Iris pigment epithelial cell (primary cell): ENCODE measurements at regions not wholly inside any gene's neighbourhood (a gene's known extent, or its start where the extent isn't known, plus 50 kb on each side); places are given as distances from the start of the nearest gene placed in this dataset.

ENCODE experiments used
- DNase-seq: peaks from one replicate; pipeline ENCODE4 v3.0.0-alpha.2; 2011; ENCODE audit warnings: low read depth

DNA sequence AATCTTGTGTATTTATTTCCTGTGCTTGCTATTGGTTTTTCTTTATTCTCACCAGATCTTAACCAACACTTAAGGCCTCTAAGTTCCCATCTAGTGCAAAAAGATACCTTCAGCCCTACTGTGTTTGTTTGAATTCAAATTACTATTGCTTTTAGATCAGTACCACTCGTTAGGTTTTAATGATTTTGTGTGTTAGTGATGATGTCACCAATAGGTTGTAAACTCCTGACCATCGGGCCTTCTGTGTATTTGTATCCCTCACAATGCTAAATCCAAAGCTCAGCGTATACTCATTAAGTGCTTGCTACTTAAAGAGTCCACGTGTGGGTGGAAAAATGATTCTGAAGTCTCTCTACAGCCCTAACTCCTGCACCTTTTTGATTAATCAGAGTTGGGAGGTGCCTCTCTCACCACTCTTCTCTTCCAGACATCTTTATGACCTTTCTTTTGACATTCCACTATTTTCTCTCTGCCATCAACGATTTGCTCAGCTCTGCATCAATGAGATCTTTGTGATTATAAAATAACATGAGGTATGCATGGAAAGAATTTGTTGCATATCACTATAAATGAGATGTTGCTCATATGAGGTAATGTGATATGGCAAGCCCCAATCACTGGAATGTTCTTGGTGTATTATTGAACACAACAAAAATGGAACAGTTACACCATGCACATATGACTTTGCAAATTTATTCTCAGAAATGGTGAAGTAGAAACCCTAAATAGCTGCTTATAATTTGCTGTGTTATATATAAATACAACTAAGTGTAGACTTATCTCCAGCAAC is 55.1 kb upstream of the LAMA2 start:
- DNase-seq: peak; percentile 89

DNA sequence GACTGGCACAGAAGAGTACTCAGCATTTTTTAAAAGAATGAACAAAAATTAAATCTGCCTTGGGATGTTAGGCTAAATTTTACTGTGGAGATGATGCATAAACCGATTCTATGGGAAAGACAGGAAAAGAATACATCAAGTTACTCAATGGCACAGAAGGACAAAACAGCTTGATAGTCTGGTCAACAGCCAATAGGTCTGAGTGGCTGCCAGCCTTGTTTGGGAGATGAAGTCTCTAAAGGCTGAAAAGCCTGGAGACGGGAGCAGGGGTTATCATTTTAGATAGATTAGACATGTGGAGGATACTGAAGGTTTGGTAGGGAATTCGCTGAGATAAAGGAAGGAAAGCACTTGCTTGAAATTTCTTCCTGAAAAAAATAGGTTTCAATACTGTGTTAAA is 56.3 kb upstream of the LAMA2 start:
- DNase-seq: no peak

DNA sequence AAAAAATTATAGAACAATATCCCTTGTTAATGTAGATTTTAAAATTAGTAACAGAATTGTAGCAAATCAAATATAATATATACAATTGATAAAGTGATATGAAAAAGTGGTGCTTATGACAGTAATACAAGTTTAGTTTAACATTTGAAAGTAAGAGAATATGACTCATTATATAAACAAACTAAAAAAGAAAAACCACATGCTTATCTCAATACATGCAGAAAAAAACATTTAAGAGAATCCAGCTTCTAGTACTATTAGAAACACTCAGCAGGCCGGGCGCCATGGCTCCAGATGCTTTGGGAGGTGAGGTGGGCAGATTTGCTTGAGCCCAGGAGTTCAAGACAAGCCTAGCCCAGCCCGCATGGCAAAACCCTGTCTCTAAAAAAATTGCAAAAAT is 60.7 kb upstream of the LAMA2 start:
- peak; percentile 54 for DNase-seq

DNA sequence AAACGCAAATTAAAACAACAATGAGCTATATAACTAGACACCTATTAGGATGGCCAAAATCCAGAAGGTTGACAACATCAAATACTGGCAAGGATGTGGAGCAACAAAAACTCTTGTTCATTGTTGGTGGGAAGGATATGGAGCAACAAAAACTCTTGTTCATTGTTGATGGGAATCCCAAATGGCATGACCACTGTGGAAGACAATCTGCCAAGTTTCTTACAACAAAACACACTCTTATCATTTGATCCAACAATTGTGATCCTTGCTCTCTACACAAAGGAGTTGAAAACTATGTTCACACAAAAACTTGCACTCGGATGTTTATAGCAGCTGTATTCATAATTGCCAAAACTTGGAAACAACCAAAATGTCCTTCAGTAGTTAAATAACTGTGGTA is 61.8 kb upstream of the LAMA2 start:
- no peak for DNase-seq

DNA sequence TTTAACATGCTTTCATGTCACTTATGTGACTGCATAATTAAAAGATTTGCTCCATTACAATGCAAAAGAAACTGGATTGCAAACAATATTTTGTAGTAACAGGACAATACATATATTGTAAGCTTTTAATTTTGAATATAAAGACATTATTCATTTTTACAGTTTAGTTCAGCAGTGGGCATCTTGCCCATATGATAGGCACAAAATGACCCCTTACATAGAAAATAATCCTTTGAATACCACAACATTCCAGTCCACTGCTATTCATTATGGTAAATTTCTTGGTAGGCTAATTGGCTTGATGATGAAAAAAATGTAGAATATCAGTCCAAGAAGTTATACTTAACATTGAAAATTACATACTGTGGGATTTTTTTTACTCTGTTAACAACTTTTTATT is 74.1 kb upstream of the LAMA2 start:
- DNase-seq: no peak

DNA sequence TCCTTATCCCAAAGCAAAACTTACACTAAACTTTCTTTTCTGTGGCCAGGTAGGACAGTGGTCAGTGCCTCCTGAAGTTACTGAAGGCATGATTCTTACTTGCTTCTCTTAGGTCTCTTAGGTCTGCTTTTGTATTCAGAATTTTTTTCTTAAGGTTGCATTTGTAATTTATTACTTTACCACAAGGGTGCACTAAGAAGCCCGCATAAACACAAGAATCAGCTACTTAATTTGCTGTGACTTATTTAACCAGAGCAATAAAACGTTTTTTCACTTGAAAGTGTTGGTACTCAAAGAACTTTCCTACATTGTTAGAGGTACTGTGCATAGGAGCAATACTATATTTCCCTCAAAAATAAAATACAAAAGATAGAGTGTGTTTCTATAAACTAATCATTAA is 75.4 kb upstream of the LAMA2 start:
- DNase-seq: peak; percentile 60

DNA sequence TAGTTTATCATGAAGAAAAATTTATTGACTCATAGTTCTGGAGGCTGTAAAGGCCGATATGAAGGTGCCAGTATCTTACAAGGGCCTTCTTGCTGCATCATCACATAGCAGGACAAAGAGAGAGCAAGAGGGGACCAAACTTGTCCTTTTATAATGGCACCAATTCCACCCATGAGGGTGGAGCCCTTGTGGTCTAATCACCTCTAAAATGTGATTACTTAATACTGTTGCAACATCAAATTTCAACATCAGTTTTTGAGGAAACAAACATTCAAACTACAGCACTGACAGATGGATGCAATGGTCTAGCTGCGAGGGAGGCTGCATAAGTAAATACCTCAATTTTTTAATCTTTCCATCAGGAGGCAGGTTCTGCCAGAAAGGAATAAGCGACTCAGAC is 76.7 kb upstream of the LAMA2 start:
- DNase-seq: peak; percentile 76

DNA sequence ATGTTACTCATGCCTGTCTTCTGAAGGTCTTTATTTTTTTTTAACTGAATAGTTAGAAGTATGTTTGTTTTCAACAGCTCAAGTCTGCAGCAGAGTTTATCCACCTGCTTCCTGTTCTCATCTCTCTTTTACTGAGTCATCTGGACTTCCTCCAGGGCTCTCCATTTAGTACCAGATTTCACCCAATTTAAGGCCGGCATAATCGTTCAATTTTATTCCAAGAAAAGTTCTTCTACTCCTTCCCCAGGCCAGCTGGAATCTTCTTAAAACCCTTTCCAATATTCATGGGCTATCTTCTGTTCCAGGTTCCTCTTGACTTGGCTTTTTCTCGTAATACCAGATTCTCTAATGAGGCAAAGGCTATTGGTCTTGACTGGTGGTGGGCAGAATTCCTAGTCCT is 79.0 kb upstream of the LAMA2 start:
- peak; percentile 88 for DNase-seq

DNA sequence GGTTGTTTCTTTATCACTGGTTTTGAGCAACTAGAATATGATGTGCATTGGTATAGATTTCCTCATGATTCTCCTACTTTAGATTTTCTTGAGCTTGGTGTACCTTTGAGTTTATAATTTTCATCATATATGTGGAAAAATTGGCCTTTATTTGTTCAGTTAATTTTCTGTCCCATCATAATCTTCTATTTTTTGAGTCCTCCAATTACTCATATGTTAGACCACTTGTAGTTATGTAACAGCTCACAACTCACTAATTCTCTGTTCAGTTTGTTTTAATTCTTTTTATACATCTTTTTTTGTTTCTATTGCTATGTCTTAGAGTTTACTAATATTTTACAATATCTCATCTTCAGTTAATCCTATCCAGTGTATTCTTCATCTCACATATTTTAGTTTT is 81.3 kb upstream of the LAMA2 start:
- DNase-seq: no peak

DNA sequence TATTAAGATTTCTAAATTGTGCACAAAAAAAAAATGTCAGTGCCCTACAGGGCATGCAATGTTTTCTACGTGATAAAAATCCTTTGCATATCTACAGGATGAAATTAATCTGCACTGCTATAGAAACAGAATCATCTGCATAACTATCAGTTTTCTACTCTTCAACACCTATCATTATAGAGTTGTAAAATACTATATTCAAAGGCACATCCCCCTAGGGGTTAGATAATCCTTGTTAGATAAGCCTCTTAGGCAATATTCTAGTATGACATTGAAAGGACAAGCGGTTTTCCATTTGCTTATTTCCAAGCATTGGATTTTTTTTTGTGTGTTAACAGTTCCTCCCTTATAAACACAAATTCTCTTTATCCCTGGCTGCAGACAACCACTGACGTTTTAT is 98.7 kb upstream of the LAMA2 start:
- no peak for DNase-seq

DNA sequence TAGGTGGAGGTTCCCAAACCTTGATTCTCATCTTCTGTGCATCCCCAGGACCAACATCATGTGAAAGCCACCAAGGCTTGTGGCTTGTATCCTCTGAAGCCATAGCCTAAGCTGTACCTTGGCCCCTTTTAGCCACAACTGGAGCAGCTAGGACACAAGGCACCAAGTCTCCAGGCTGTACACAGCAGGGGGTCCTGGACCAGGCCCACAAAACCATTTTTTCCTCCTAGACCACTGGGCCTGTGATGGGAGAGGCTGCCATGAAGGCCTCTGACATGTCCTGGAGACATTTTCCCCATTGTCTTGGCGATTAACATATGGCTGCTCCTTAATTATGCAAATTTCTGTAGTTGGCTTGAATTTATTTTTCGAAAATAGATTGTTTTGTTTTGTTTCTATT is 114.8 kb upstream of the LAMA2 start:
- DNase-seq: no peak

DNA sequence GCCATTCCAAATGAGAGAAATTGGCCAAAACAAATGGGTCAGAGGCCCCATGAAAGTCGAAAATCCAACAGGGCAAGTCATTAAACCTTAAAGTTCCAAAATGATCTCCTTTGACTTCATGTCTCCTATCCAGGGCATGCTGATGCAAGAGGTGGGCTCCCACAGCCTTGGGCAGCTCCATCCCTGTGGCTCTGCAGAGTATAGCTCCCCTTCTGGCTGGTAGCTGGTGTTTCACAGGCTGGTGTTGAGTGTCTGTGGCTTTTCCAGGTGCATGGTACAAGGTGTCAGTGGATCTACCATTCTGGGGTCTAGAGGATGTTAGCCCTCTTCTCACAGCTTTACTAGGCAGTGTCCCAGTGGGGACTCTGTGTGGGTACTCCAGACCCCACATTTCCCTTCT is 115.2 kb upstream of the LAMA2 start:
- no peak for DNase-seq

DNA sequence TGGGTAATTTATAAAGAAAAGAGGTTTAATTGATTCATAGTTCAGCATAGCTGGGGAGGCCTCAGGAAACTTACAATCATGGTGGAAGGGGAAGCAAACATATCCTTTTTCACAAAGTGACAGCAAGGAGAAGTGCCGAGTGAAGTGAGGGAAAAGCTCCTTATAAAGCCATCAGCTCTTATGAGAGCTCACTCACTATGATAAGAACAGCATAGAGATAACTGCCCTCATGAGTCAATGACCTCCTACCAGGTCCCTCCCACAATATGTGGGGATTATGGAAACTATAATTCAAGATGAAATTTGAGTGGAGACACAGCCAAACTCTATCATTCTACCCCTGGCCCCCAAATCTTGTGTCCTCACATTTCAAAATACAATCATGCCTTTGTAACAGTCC is 115.8 kb upstream of the LAMA2 start:
- DNase-seq: no peak

DNA sequence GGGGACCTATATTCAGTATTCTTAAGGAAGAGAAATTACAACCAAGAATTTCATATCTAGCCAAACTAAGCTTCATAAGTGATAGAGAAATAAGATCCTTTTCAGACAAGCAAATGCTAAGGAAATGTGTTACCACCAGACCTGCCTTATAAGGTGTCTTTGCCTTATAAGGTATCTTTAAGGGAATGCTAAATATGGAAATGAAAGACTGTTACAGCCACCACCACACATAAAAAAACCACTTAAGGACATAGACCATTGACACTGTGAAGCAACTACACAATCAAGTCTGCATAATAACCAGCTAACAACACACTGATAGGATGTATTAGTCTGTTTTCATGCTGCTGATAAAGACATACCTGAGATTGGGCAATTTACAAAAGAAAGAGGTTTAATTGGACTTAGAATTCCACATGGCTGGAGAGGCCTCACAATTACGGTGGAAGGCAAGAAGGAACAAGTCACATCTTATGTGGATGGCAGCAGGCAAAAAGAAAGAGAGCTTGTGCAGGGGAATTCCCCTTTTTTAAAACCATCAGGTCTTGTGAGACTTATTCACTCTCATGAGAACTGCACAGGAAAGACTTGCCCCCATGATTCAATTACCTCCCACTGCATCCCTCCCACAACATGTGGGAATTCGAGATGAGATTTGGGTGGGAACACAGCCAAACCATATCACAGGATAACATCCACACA is 119.2 kb upstream of the LAMA2 start:
- peak; percentile 4 for DNase-seq

DNA sequence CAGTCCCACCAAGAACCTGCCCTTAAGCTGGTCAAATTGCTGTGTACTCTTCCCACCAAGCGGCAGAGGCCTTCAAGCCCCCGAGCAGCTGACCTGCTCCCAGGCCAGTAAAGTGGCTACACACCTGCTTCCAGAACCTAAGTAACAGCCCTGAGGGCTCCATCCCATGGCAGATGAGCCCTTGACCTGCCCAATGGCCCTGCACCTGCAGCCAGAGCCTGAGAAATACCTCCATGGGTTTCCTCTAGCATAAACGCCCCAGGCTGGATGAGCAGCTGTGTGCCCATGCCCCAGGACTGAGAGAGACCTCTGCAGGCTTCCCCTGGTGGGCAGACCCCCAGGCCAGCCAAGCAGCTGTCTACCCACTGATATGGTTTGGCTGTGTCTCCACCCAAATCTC is 123.0 kb upstream of the LAMA2 start:
- DNase-seq: no peak

DNA sequence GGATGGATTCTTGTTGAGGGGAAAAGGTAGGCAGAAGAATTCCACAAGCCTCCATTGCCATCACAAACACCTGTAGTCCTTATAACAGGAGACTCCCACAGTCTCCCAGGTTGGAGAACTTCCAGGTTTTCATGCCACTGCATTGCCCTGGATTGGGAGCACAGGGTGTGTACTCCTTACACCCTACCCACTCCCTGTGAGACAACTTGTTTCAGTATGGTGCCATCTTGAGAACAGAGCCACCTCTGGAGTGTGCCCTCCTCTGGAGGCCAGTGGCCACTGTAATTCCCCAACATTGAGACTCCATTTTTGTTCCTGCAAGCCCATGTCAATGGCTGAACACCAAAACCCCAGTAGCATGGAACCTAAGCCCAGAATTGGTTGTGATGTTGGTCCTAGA is 123.5 kb upstream of the LAMA2 start:
- no peak for DNase-seq

DNA sequence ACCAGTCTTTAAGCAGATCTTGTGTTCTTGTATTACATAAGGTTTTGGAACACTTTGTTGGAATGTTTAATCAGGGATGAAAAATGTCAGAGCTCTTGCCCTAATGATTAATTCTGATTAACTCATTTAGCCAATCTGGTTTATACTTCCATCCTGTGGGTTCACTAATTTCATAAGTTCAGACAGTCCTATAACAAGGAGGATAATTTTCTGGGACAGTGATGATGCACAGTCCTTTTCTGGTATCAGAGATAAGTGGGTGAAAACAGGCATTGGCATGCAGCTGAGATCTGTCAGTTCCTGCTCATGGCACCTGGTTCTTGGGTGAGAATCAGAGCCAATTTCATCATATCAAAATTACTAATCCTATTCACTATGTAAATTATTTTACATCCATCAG is 125.0 kb upstream of the LAMA2 start:
- DNase-seq: no peak

DNA sequence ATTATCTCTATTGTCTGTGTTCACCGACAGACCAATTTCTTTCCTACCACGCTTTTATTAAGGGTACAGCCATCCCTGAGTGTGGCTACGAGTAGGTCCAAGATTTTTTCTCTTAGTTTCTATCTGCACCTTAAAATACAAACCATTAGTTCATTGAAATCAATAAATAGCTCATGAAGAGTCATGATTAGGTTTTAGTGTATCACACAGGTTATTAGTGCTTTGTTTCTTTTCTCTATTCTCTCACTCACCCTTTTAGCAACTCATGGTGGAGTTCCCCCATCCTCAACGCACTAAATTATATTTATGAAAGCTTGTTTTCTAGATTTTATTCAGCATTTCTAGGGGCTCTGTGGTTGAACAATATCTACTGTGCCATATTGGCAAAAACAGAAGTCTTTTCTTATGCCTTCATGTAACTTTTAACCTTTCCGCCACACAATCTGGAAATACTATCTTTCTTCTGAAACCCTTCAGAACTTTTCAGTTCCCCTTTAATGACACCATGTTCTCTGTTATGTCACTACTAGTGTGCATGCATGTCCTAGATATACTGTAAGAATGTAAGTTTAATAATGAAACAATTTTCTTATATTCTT is 128.2 kb upstream of the LAMA2 start:
- DNase-seq: no peak

DNA sequence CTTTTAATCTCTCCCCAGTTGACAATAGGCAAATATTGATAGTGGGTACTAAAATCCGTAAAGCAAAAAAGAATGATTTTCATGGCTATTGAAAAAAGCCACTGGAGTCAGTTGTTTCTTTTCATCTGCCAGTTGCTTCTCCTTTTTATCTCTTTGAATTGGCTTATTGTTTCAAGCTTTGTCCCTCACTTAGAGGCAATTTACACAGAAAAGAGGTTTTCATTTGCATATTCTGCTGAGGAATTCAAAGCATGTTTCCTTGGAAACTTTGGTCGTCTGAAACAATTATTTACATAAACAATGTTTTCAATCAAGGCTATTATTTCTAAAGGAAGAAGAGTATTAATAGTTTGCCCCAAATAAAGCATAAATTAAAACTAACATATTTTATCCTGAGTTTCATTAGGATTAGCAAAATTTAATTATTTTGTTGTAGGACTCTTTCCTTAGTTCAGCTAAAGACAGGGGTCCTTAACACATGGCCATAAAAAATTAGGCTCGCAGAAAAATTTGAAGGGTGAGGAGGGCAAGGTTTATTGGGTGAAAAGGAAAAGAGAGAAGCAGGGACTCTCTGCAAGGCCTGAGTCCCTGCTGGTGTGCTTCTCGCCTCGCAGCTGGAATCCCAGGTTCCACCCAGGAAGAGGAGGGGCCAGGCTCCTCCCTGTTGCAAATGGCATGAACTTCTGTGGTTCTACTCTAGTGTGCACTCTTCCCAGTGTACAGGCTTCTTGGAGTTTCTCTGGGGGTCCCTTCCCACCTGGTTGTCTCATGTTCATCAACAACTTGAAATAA is 138.8 kb upstream of the LAMA2 start:
- no peak for DNase-seq

DNA sequence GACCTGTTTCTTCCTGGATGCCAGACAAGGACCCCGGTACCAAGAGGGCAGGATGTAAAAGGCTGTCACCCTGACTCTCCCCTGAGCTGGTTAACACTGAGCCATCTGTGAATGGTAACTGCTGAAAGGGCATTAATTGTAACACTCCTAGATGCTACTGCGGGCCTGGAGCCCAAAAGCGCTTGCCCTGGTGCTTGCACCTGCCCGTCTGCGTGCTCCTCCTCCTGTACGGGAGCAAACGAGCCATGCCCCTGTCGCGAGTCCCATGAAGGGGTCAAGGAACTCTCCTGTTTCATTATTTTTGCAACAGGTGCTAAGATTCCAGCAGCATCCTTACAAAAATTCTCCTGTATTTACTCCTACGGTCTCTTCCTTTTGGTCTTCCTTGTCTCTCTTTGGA is 140.0 kb upstream of the LAMA2 start:
- no peak for DNase-seq

DNA sequence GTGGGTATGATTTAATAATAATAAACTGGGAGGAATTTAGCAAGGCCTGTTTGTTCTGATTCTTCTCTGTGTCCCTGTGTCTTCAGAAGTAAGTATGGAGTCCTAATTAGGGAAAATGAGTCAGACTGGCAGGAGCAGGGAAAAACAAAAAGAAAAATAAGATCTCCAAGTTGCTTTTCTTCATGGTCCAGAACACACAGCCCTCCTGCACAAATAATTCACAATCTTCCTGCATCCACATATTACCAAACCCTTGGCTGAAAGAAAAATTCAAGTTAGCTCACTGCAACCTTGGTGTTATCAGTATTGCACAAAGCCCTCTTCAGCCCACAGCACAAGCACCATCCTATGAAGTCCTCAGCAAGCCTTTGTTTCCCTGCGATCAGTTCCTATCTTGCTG is 142.0 kb upstream of the LAMA2 start:
- DNase-seq: no peak

DNA sequence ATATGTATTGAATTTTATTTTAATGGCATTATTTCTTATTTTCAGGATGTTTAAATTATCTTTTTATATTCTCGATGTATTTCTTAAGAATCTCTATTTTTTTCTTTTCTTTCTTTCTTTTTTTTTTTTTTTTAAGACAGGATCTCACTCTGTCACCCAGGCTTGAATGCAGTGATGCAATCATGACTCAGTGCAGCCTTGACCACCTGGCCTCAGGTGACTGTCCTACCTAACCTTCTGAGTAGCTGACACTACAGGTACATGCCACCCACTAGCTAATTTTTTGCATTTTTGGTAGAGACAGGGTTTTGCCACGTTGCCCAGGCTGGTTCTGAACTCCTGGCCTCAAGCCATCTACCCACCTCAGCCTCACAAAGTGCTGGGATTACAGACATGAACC is 143.8 kb upstream of the LAMA2 start:
- no peak for DNase-seq

DNA sequence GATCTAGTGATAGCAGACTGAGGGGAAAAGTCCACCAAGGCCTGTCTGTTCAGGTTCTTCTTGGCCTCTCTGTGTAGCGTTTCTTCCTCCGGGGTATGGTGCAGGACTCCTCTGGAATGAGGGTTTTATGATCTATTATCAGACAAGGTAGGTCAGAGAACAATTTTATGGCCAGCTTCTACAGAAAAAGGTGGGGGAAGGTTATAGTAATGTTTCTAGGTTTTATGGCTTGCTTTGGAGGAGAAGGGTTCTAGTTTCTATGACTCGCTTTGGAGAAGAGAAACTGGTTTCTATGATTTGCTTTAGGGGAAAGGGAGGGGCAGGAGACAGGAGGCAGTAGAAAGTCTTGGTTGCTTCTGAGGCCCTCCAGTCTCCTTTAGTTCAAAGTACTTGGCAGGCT is 144.8 kb upstream of the LAMA2 start:
- DNase-seq: no peak
